HEK293 (cell line): ENCODE measurements at regions not wholly inside any gene's neighbourhood (a gene's known extent, or its start where the extent isn't known, plus 50 kb on each side); places are given as distances from the start of the nearest gene placed in this dataset.

Source experiments
- CTCF ChIP-seq: fragments of 450-650 bp; formaldehyde crosslinking; IDR thresholded peaks from 2 replicates; pipeline ENCODE4 v1.5.1; 2016; ENCODE audit warnings: missing biosample characterization, missing genetic modification characterization
- TRIM28 ChIP-seq: IDR thresholded peaks from 2 replicates; pipeline ENCODE4 v1.6.1; 2011; ENCODE audit warnings: low read length, control low read depth, borderline replicate concordance
- ZNF133 ChIP-seq: fragments of 450-650 bp; formaldehyde crosslinking; IDR thresholded peaks from 2 replicates; pipeline ENCODE4 v1.5.1; 2016; ENCODE audit warnings: missing biosample characterization, missing genetic modification characterization

GRCh38 chr3:148642616-148643015, 55.1 kb upstream of the AGTR1 start:
- TF ChIP-seq CTCF = no peak
- TF ChIP-seq ZNF133 (tag by site-specific recombination) = no peak
- TF ChIP-seq TRIM28 = no peak
